K562 (cell line): ENCODE measurements at regions not wholly inside any gene's neighbourhood (a gene's known extent, or its start where the extent isn't known, plus 50 kb on each side); places are given as distances from the start of the nearest gene placed in this dataset.

ENCODE experiments used
- ATAC-seq: fragments of 200-7000 bp; cut with Tn5 transposase; 3 replicates; pipeline ENCODE4 v1.9.1; 2020; ENCODE audit warnings: moderate library complexity
- BruUV-seq: library from RNA; stranded (reverse); fragments of 400-500 nt; replicated peaks from 2 replicates; lab custom pipeline; 2021; lab: Mats Ljungman, UMichigan
- CTCF ChIA-PET: fragments of 300-600 bp; formaldehyde crosslinking; extraction: SDS; loops from one replicate; lab custom pipeline; 2021; ENCODE audit warnings: low intra/inter-chr PET ratio; lab: Yijun Ruan, JAX
- POLR2A ChIA-PET: fragments of 300-600, 350-650 bp; sonication (Branson Sonifier 250); formaldehyde crosslinking; extraction: SDS; loops from one replicate; lab custom pipeline; 2021; ENCODE audit warnings: antibody characterized with exemption, inconsistent platforms; lab: Yijun Ruan, JAX
- DNase-seq, 4 experiments: peaks; one replicate each; pipeline versions ENCODE4 v3.0.0 to v3.0.0-alpha.2; 2011 to 2018; ENCODE audit warnings: low spot score in 3 of 4, mixed read lengths in 3 of 4; ENCODE audit errors: extremely low read depth in 1 of 4
- FAIRE-seq: peaks from 2 replicates; lab custom pipeline; 2011; peaks lifted over from hg19 to GRCh38; lab: Jason Lieb, UNC
- H2AFZ ChIP-seq: 2 replicates; pipeline ENCODE4 v1.6.0; 2011; ENCODE audit warnings: low read depth, low read length, control low read depth, inconsistent platforms
- H3K27ac ChIP-seq: fragments of 200-600 bp; 3 replicates; pipeline ENCODE4 v1.8.0; 2011; ENCODE audit warnings: low read depth, mild to moderate bottlenecking, control low read depth, inconsistent platforms, low read length, moderate library complexity, mixed read lengths; ENCODE audit errors: extremely low read depth
- H3K27me3 ChIP-seq, 2 experiments: fragments of 300-600 bp in 1 of 2; 2 replicates in 1 of 2; 3 replicates in 1 of 2; pipeline versions ENCODE4 v1.6.0 to v1.8.0; 2011; ENCODE audit warnings: inconsistent platforms in 2 of 2, low read length in 2 of 2, mild to moderate bottlenecking in 1 of 2, mixed read lengths in 1 of 2, moderate library complexity in 1 of 2; ENCODE audit not compliant: control insufficient read depth in 2 of 2, insufficient read depth in 2 of 2
- H3K36me3 ChIP-seq: fragments of 300-600 bp; 3 replicates; pipeline ENCODE4 v1.8.0; 2011; ENCODE audit warnings: mild to moderate bottlenecking, low read length, inconsistent platforms; ENCODE audit not compliant: control insufficient read depth, insufficient read depth
- H3K4me1 ChIP-seq, 2 experiments: fragments of 200-600 bp in 1 of 2; replicated peaks in 1 of 2; 2 replicates in 1 of 2; 3 replicates in 1 of 2; pipeline versions ENCODE4 v1.5.1 to v1.8.0; 2011; ENCODE audit warnings: inconsistent platforms in 2 of 2, low read length in 2 of 2, mild to moderate bottlenecking in 1 of 2, mixed read lengths in 1 of 2, moderate library complexity in 1 of 2; ENCODE audit not compliant: control insufficient read depth in 2 of 2, insufficient read depth in 2 of 2
- H3K4me2 ChIP-seq: 2 replicates; pipeline ENCODE4 v1.6.1; 2011; ENCODE audit warnings: low read length, control low read depth, inconsistent platforms, mixed read lengths; ENCODE audit not compliant: insufficient read depth
- H3K4me3 ChIP-seq: fragments of 200-600 bp; sonication (generic), shearing (Covaris generic); 2 replicates; pipeline ENCODE4 v1.5.1; 2016; ENCODE audit warnings: control low read depth, inconsistent platforms
- H3K79me2 ChIP-seq: fragments of 200-600 bp; 3 replicates; pipeline ENCODE4 v1.8.0; 2011; ENCODE audit warnings: low read length, inconsistent platforms; ENCODE audit not compliant: control insufficient read depth, insufficient read depth
- H3K9ac ChIP-seq, 2 experiments: 2 replicates each; pipeline versions ENCODE4 v1.6.0 to v1.6.1; 2011; ENCODE audit warnings: low read depth in 2 of 2, low read length in 2 of 2, control low read depth in 1 of 2, inconsistent platforms in 1 of 2, mild to moderate bottlenecking in 1 of 2, mixed read lengths in 1 of 2; ENCODE audit not compliant: insufficient read depth in 1 of 2
- H3K9me1 ChIP-seq: one replicate; pipeline ENCODE4 v1.6.0; 2011; ENCODE audit warnings: inconsistent platforms, mild to moderate bottlenecking, low read length, moderate library complexity; ENCODE audit not compliant: control insufficient read depth, insufficient read depth
- H3K9me3 ChIP-seq: replicated peaks from 2 replicates; pipeline ENCODE4 v1.5.1; 2011; ENCODE audit warnings: low read depth, low read length, inconsistent platforms; ENCODE audit not compliant: control insufficient read depth, insufficient read depth
- H4K20me1 ChIP-seq: replicated peaks from 2 replicates; pipeline ENCODE4 v1.6.1; 2011; ENCODE audit warnings: low read length, inconsistent platforms, mixed read lengths; ENCODE audit not compliant: control insufficient read depth, insufficient read depth
- BDP1 ChIP-seq: IDR thresholded peaks from 3 replicates; pipeline ENCODE4 v1.6.1; 2011; ENCODE audit not compliant: insufficient read length, insufficient read depth
- CREB3 ChIP-seq: fragments of 450-650 bp; conservative IDR thresholded peaks from 2 replicates; pipeline ENCODE4 v1.6.1; 2016; ENCODE audit warnings: missing genetic modification characterization, low read depth, mild to moderate bottlenecking, missing compliant biosample characterization, moderate library complexity
- FOXM1 ChIP-seq, 2 experiments: fragments of 450-650 bp in 1 of 2; sonication (generic) in 1 of 2; formaldehyde crosslinking in 1 of 2; IDR thresholded peaks; 2 replicates each; pipeline versions ENCODE4 v1.6.1 to v1.9.0; 2017 to 2022; ENCODE audit warnings: low read depth in 2 of 2, mild to moderate bottlenecking in 2 of 2, missing genetic modification reagents in 1 of 2, moderate library complexity in 1 of 2
- GATA2 ChIP-seq: sonication (generic); formaldehyde crosslinking; IDR thresholded peaks from 2 replicates; pipeline ENCODE4 v1.4.0; 2020; ENCODE audit warnings: mild to moderate bottlenecking, missing genetic modification reagents
- HDAC3 ChIP-seq: fragments of 450-650 bp; IDR thresholded peaks from 2 replicates; pipeline ENCODE4 v1.6.1; 2018; ENCODE audit warnings: borderline replicate concordance, mild to moderate bottlenecking, moderate library complexity; ENCODE audit not compliant: partially characterized antibody
- JUN ChIP-seq, 2 experiments: sonication (generic) in 1 of 2; formaldehyde crosslinking in 1 of 2; IDR thresholded peaks; 2 replicates each; pipeline versions ENCODE4 v1.6.1 to v1.8.0; 2012 to 2022; ENCODE audit warnings: borderline replicate concordance in 2 of 2, mild to moderate bottlenecking in 2 of 2, improper control_type of control experiment in 1 of 2, low read depth in 1 of 2, low read length in 1 of 2, missing genetic modification reagents in 1 of 2
- NFE2 ChIP-seq: IDR thresholded peaks from 2 replicates; pipeline ENCODE4 v1.6.1; 2014; ENCODE audit warnings: antibody characterized with exemption, low read depth
- RBFOX2 ChIP-seq: fragments of 200-400 bp; formaldehyde crosslinking; IDR thresholded peaks from 2 replicates; pipeline ENCODE4 v1.6.1; 2017; ENCODE audit warnings: low read depth, mild to moderate bottlenecking, low read length, moderate library complexity
- TAL1 ChIP-seq: fragments of 450-650 bp; IDR thresholded peaks from 2 replicates; pipeline ENCODE4 v1.6.1; 2016; ENCODE audit warnings: mild to moderate bottlenecking
- ZNF146 ChIP-seq: IDR thresholded peaks from one replicate; pipeline ENCODE4 v1.6.1; 2018; ENCODE audit warnings: missing compliant biosample characterization; ENCODE audit not compliant: unreplicated experiment
- ZNF280B ChIP-seq: fragments of 250-450 bp; sonication (Bioruptor Pico); IDR thresholded peaks from 2 replicates; pipeline ENCODE4 v1.5.1; 2021; ENCODE audit warnings: mild to moderate bottlenecking
- ZNF408 ChIP-seq: fragments of 250-450 bp; sonication (Bioruptor Pico); IDR thresholded peaks from 2 replicates; pipeline ENCODE4 v1.4.0; 2020; ENCODE audit warnings: low read depth, mild to moderate bottlenecking, moderate library complexity
- WGBS: fragments of 100-300 bp; shearing (Covaris generic); methylation state at CpG from one replicate; pipeline ENCODE4 v1.1.6; 2016; ENCODE audit warnings: low coverage, mixed read lengths; ENCODE audit not compliant: insufficient coverage; ENCODE audit errors: missing lambda C conversion rate; 5-methylcytosine and 5-hydroxymethylcytosine counted together
- in situ Hi-C: fragments of 300-500 bp; cut with MboI; formaldehyde crosslinking; loops from 4 replicates; pipeline ENCODE4 v1.15.0; 2018; ENCODE audit warnings: inconsistent platforms, mixed read lengths
- intact Hi-C: fragments of 100-400 bp; cut with micrococcal nuclease; formaldehyde crosslinking; loops from 2 replicates; pipeline ENCODE4 v1.14.2; 2022

- no TSS peak for BruUV-seq
- TF ChIP-seq CREB3 (tag) (no peak), ZNF408 (CRISPR knock-in tag) (no peak)
- Histone ChIP-seq H3K4me3 (no peak overlapping the region), H3K27ac (no peak overlapping the region), H2AFZ (no peak overlapping the region), H3K9ac (no peak overlapping the region), H3K36me3 (no peaks in the 10 kb centered on the region), H3K9me1 (no peaks in the 10 kb centered on the region), H3K4me2 (no peak overlapping the region), H3K79me2 (no peaks in the 10 kb centered on the region), H4K20me1 (no peaks in the 10 kb centered on the region), H3K9me3 (no peaks in the 10 kb centered on the region), H3K4me1 (no peaks in the 10 kb centered on the region), H3K27me3 (no peaks in the 10 kb centered on the region)
- ATAC-seq (no peak), DNase-seq (no peak), FAIRE-seq (no peak)
- in situ Hi-C loops (no loop called here), intact Hi-C loops (no loop called here)
- ChIA-PET POLR2A (no interaction called here), CTCF (no interaction called here)
- WGBS = 4% methylated on average over 9 of the region's 9 CpGs
Observed at GRCh38 chr4:42767669-42768068, 110.8 kb upstream of the ATP8A1 start.

DNA sequence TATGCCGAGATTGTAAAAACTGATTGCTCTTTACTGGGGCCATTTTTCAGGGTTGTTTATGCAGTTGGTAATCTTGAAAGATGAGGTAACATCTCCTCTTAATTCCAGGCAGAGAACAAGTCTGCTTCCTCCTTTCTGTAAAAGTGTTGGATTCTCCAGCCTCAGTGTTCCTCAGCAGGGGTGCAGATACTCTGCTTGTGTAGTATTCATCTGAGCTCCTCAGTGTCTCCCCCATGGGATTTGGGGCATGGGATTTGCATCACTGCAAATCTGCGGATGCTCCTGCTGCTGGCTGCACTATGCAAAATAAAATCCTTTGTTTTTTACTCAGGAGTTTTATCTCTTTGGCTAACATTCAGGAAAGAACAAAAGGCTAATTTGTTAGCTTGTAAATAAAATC is 104.9 kb upstream of the ATP8A1 start:
- no peak overlapping the region for H3K4me2 ChIP-seq
- ChIA-PET CTCF (no interaction called here), POLR2A (no interaction called here)
- H4K20me1 ChIP-seq = no peaks in the 10 kb centered on the region
- FAIRE-seq (no peak), DNase-seq (no peak), ATAC-seq (no peak)
- in situ Hi-C loops (no loop called here), intact Hi-C loops (no loop called here)
- H2AFZ ChIP-seq = no peak overlapping the region
- H3K4me1 ChIP-seq = no peaks in the 10 kb centered on the region
- WGBS = 3% methylated on average over 2 of the region's 2 CpGs
- H3K9ac ChIP-seq = no peak overlapping the region
- H3K79me2 ChIP-seq = no peaks in the 10 kb centered on the region
- no peaks in the 10 kb centered on the region for H3K9me3 ChIP-seq
- no peaks in the 10 kb centered on the region for H3K9me1 ChIP-seq
- H3K27ac ChIP-seq = no peak overlapping the region
- no peak overlapping the region for H3K4me3 ChIP-seq
- no peaks in the 10 kb centered on the region for H3K36me3 ChIP-seq
- BruUV-seq = no TSS peak
- H3K27me3 ChIP-seq = no peaks in the 10 kb centered on the region
- TF ChIP-seq FOXM1 (IDR thresholded peaks at IDR 0.05; ENCODE audit: low read depth) = no peak
- TF ChIP-seq FOXM1 (CRISPR knock-in tag; IDR thresholded peaks at IDR 0.05; ENCODE audit: low read depth) = no peak
- TF ChIP-seq JUN (IDR thresholded peaks at IDR 0.05; ENCODE audit: borderline replicate concordance, low read depth, low read length) = no peak
- TF ChIP-seq JUN (CRISPR knock-in tag; IDR thresholded peaks at IDR 0.05; ENCODE audit: borderline replicate concordance) = no peak
- no peak for TF ChIP-seq NFE2
- no peak for TF ChIP-seq GATA2 (CRISPR knock-in tag)
- no peak for TF ChIP-seq BDP1
- no peak for TF ChIP-seq TAL1
- TF ChIP-seq HDAC3 = no peak
- TF ChIP-seq ZNF146 (CRISPR knock-in tag) = no peak
- no peak for TF ChIP-seq ZNF280B
- TF ChIP-seq RBFOX2 = no peak
